ENCODE measurements at regions not wholly inside any gene's neighbourhood (a gene's known extent, or its start where the extent isn't known, plus 50 kb on each side); places are given as distances from the start of the nearest gene placed in this dataset.

- FAIRE-seq = no peak
- no peak for DNase-seq (ENCODE audit: insufficient read length, low spot score)
Observed at GRCh38 chr1:62978741-62979140, 194.8 kb downstream of the ATG4C start.

DNA sequence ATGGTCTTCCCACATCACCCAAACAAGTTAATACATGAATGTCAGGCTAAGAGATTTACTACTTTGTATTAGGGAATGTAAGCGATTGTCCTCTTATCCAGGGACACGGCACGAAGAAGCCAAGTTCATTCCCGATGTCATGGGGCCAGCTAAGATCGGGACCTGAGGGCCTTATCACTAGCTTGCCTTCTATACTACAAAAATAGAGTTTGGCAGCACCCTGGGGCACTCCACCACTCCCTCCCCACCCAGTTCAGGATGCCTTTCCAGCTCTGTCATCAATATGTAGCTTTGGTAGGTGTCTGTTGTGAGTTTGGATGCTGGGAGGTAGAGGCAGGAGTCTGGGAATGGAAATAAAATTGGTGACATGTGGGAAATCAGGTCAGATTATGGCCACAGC is 197.5 kb downstream of the ATG4C start:
- no peak for DNase-seq (ENCODE audit: insufficient read length, low spot score)
- no peak for FAIRE-seq

DNA sequence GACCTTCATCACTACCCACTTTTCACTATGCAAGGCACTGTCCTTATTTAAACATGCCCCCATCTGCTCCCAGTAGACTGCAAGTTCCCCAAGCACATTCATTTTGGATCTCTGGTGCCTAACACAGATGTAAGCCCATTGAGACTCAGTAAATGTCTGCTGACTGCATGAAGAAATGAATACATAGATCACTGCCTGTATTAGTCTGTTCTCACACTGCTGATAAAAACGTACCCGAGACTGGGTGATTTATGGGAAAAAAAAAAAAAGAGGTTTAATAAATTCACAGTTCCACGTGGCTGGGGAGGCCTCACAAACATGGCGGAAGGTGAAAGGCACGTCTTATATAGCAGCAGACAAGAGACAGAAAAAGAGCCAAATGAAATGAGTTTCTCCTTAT is 204.9 kb downstream of the ATG4C start:
- FAIRE-seq = no peak
- no peak for DNase-seq (ENCODE audit: insufficient read length, low spot score)

DNA sequence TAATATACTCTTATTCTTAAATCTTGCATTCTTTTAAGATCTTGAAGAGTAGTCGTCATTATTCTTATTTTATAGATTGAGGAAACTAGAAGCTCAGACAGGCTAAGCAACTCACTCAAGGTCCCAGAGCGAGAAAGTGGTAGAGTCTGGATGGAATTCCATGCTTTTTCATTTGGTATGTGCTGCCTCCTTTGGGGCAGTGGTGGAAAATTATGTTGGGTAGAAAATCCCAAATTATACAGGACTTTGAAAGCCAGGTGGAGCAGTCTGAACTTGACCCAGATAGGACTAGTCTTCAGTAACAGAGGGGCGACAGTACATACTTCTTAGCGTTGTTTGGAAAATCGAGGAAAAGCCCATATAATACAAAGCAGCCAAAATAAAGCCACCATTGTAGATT is 205.6 kb downstream of the ATG4C start:
- no peak for FAIRE-seq

GRCh38 chr1:62991152-62991551 is 207.2 kb downstream of the ATG4C start:
- DNase-seq (ENCODE audit: insufficient read length, low spot score) = no peak
- no peak for FAIRE-seq

More for the DNA sequence above, 205.6 kb downstream of the ATG4C start:
- DNase-seq (ENCODE audit: insufficient read length, low spot score) = no peak

- no peak for FAIRE-seq
- no peak for DNase-seq (ENCODE audit: insufficient read length, low spot score)
Observed at GRCh38 chr1:62993844-62994243, 209.9 kb downstream of the ATG4C start.

DNA sequence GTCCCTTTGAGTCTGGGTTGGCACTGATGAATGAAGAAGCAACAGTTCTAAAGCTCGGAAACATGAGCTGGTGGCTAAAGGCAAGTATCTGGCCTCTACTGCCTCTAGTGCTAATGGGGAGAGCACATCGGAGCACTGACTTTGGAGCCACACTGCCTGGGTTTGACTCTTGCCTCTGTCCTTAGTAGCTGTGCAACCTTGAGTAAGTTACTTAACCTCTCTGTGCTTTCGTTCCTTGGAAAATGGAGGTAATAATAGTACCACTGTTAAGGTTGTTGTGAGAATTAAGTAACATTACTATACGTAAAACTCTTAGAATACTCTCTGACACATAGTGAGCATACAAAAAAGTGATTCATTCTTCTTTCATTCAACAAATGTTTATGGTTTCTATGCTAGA is 211.2 kb downstream of the ATG4C start:
- FAIRE-seq (no peak), DNase-seq (ENCODE audit: insufficient read length, low spot score) (no peak)

DNA sequence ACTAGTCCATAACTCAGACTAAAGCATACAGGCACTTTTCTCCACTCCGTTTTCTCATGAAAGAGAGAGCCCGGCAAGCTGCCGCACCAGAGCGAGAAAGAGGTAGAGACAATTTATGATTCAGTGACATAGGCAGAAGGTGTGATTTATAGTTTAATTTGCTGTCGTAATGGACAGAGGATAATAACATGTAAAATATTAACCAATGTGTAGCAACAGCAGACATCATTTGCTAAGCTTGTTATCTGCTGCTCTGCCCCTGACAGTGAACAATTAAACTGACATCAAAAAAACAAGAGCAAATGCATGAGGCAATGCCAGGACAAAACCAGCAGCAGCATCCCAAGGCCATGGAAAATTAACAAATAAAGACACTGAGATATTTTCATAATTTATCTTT is 214.0 kb downstream of the ATG4C start:
- FAIRE-seq (no peak), DNase-seq (ENCODE audit: insufficient read length, low spot score) (no peak)

GRCh38 chr1:62998845-62999649 is 215.1 kb downstream of the ATG4C start:
- no peak for FAIRE-seq
- no peak for DNase-seq (ENCODE audit: insufficient read length, low spot score)

DNA sequence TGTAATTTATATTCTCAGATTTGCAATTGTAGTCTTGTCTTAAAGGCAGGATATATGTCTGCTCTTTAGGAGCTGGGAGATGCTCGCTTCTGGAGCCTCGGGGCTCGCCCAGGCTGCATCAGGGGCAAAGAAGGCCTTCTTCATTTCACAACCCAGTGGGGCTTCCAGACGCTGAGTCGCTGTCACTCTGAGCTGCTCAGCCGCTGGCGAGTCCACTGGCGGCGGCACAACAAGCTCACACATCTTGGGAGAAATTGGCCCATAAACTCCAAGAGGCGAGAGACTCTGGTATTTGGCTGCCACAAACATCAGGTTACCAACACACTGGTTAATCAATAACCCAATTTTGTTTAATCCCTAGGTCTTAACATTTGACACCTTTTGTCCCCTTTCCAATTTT is 216.6 kb downstream of the ATG4C start:
- DNase-seq (ENCODE audit: insufficient read length, low spot score) (no peak), FAIRE-seq (no peak)

DNA sequence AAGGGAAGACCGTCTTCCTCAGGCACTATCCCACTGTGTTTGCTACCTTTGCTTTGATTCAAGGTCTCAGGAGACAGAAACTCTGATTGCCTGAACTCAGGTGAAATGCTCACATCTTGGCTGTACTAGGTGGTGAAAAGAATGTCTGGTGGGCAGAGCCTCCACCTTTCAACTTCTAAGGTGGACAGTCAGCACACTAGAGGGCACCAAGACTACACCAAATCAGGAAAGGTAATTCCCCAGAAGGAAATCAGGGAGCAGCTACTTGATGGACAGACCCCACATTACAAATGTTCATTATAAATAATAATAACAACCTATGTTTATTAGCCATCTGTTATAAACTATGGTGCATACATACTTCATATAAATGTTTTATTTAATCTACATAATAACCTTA is 220.9 kb downstream of the ATG4C start:
- no peak for FAIRE-seq
- no peak for DNase-seq (ENCODE audit: insufficient read length, low spot score)

GRCh38 chr1:63005812-63006211 is 221.9 kb downstream of the ATG4C start:
- DNase-seq (ENCODE audit: insufficient read length, low spot score) (no peak), FAIRE-seq (no peak)

DNA sequence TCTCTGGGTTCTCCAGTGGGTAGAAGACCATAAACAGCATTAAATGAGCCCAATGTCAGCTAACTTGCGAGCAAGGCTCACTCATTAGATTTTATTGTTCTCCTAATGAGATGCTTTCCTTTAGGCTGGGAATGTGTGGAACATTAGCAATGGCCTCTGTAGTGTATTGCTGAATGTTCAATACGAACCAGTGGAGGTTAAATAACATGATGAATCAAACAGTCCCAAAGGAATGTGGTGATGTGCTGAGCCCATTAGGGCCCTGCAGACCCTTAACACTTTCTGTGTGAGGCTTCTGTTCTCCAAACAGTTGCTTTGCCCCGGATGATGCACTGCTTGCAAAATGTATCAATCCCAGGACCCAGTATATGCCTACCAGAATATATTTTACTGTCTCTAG is 225.5 kb downstream of the ATG4C start:
- no peak for FAIRE-seq
- DNase-seq (ENCODE audit: insufficient read length, low spot score) = no peak

GRCh38 chr1:63010913-63011660 is 227.2 kb downstream of the ATG4C start:
- no peak for DNase-seq (ENCODE audit: insufficient read length, low spot score)
- FAIRE-seq = no peak

- DNase-seq (ENCODE audit: insufficient read length, low spot score) (no peak), FAIRE-seq (no peak)
Observed at GRCh38 chr1:63012339-63012738, 228.4 kb downstream of the ATG4C start.

DNA sequence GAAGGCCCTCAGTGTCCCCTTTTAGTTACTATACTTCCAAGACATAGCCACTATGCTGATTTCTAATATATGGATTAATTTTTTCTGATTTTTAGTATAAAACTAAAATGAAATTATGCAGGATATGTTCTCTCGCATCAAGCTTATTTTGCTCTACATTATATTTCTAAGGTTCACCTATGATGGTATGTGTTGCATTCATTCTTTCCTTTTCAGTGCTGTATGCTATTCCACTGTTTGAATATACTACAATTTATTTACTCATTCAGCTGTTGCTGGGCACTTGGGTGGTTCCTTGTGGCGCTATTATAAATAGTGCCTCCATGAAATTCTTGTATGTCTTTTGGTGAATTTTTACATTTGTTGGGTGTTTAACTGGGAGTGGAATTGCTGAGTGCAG is 230.3 kb downstream of the ATG4C start:
- FAIRE-seq = no peak
- no peak for DNase-seq (ENCODE audit: insufficient read length, low spot score)

DNA sequence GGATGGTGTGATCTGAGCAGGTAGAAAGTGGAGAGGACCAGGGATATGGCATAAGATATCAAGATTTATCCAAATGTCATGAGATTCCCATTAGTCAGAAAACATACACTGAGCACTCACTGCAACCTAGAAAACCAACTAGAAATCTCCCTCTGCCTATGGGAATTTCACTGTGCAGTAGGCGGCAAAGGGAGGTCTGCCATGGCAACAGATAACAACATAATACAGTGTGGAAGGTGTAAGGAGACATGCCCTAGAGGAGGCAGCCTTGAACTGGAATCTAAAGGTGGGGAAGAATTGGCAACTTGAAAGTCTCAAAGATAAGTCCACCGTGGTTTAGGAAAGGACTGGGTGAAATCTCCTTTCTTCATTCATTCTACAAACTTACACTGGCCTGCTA is 238.4 kb downstream of the ATG4C start:
- FAIRE-seq = no peak

GRCh38 chr1:63023171-63023570 is 239.2 kb downstream of the ATG4C start:
- no peak for FAIRE-seq
- DNase-seq (ENCODE audit: insufficient read length, low spot score) = no peak

More for the DNA sequence above, 238.4 kb downstream of the ATG4C start:
- DNase-seq (ENCODE audit: insufficient read length, low spot score) = no peak

DNA sequence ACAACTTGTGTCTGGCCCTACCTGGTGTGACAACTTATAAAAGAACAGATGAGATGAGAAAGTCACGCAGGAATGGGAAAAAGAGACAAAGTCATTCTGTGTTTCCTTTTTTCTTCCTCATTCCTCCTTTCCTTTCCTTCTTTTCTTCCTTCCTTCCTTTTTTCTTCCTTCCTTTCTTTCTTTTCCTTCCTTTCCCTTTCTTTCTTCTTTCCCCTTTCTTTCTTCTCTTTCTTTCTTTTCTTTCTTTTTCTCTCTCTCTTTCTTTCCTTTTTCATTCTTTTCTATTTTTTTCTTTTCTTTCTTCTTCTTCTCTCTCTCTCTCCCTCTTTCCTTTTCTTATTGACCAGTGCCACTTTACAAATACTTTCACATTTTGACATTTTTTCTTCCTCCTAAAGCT is 239.7 kb downstream of the ATG4C start:
- no peak for FAIRE-seq

GRCh38 chr1:63024132-63024531 is 240.2 kb downstream of the ATG4C start:
- DNase-seq (ENCODE audit: insufficient read length, low spot score) (no peak), FAIRE-seq (no peak)

More for the DNA sequence above, 239.7 kb downstream of the ATG4C start:
- DNase-seq (ENCODE audit: insufficient read length, low spot score) = no peak

DNA sequence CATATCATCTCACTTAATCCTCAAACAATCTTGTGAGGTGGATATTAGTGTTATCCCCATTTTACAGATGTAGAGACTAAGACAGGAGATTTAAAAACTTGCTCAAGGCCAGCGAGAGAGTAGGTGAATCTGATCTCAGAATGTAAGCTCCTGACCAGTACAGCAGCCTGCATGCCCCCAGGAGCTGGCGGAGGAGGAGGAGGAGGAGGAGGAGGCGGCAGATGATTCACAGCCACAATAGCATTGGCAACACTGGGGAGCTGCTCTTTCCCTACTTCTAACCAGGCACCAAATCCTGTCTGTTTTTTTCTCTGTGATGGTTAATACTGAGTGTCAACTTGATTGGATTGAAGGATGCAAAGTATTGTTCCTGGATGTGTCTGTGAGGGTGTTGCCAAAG is 243.2 kb downstream of the ATG4C start:
- FAIRE-seq (no peak), DNase-seq (ENCODE audit: insufficient read length, low spot score) (no peak)

DNA sequence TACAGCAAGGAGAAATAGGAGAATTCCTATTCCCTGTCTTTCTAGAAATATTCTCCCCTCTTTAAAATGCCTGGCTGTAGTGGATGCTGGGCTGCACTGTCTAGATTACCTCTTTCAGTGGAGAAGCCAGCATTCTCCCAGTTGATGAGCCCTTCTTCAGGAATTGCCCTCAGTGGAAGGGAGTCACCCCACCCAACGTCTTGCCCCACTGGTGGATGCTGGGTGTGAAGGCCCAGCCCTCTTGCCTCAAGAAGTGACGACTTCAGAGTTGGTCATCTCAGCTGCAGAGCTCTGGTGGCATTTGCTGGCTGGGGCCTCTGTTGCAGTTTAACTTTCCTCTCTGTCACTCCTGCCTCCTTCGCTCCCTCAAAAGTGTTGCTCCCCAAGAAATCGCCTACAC is 248.2 kb downstream of the ATG4C start:
- no peak for FAIRE-seq
- no peak for DNase-seq (ENCODE audit: insufficient read length, low spot score)
